HK-2 (cell line): ENCODE measurements at regions not wholly inside any gene's neighbourhood (a gene's known extent, or its start where the extent isn't known, plus 50 kb on each side); places are given as distances from the start of the nearest gene placed in this dataset.

Experiments
- DNase-seq: peaks from one replicate; pipeline ENCODE4 v3.0.0-alpha.2; 2018; ENCODE audit not compliant: unreplicated experiment

GRCh38 chr7:39888171-39888853, 61.7 kb upstream of the CDK13 start:
- DNase-seq: no peak

- no peak for DNase-seq
These were observed 59.6 kb upstream of the CDK13 start for GRCh38 chr7:39890411-39890810.

- no peak for DNase-seq
These were observed 58.2 kb upstream of the CDK13 start for GRCh38 chr7:39891894-39892293.

- no peak for DNase-seq
These were observed 57.7 kb upstream of the CDK13 start for GRCh38 chr7:39892361-39892760.

- DNase-seq: no peak
These were observed 55.2 kb upstream of the CDK13 start for GRCh38 chr7:39894904-39895303.

- DNase-seq: no peak
These were observed 53.2 kb upstream of the CDK13 start for GRCh38 chr7:39896840-39897239.

- no peak for DNase-seq
These were observed 51.2 kb upstream of the CDK13 start for GRCh38 chr7:39898867-39899266.
